ENCODE measurements at regions not wholly inside any gene's neighbourhood (a gene's known extent, or its start where the extent isn't known, plus 50 kb on each side); places are given as distances from the start of the nearest gene placed in this dataset.

DNA sequence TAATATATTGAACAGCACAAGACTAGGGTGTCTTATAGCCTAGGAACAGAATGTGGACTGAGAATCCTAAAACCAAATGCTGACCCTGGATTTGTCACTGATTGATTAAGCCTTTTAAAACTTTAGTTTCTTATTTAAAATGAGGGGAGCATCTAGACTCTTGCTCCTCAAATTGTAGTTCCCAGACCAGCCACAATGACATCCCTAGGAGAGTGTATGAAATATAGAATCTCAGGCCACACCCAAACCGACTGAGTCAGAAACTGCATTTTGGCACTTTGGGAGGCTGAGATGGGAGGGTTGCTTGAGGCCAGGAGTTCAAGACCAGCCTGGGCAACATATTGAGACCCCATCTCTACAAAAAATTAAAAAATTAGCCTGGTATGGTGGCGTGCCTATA lies 287.8 kb upstream of the UMPS start:
- DNase-seq (ENCODE audit: extremely low spot score): no peak
- H3K36me3 ChIP-seq (ENCODE audit: insufficient read depth): no peaks in the 10 kb centered on the region
- H3K27ac ChIP-seq (ENCODE audit: low read depth): no peak overlapping the region
- no peak overlapping the region for H3K4me3 ChIP-seq (ENCODE audit: low read depth, low read length)
- 90% methylated on average over 2 of the region's 2 CpGs for WGBS
- no peaks in the 10 kb centered on the region for H3K4me1 ChIP-seq (ENCODE audit: insufficient read depth)

DNA sequence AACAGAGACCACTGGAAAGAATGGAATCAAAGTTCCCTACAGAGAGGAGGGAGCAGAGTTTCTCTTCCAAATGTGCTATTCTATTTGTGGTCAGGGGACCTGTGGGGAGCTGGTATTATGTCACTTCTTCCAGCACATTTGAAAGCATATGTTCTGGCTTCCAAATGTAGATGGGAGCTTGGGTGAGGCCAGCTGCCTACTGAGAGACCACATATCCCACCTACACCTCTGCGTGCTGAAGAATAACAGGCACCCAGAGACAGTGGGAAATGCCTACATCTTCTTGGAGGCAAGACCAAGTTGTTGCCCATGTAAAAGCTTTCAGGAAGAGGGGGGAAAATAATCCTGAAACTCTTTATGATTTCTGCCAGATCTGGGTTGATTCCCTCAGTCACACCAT lies 286.8 kb upstream of the UMPS start:
- DNase-seq (ENCODE audit: extremely low spot score): no peak

DNA sequence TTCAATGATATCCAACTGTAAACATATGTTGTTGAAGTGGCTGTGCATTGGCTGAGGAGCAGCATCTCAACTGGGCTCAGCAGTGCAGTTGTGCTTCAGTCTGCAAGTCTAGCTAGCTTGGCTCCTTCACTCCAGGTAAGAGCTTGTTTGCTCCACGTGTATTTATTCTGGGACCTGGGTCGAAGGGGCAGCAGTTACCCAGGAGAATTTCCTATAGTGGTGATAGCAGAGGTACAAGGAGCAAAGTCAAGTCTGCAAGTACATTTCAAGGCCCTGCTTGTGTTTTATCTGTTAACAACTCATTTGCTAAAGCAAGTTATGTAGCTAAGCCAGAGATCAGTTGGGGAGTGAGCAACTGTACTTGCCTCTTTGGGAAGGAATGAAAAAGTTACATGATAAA lies 286.2 kb upstream of the UMPS start:
- 91% methylated on average over 2 of the region's 2 CpGs for WGBS
- Histone ChIP-seq H3K4me3 (ENCODE audit: low read depth, low read length) (no peak overlapping the region), H3K36me3 (ENCODE audit: insufficient read depth) (no peaks in the 10 kb centered on the region), H3K27ac (ENCODE audit: low read depth) (no peak overlapping the region), H3K4me1 (ENCODE audit: insufficient read depth) (no peaks in the 10 kb centered on the region)
- no peak for DNase-seq (ENCODE audit: extremely low spot score)

More for the DNA sequence above, 286.8 kb upstream of the UMPS start:
- Histone ChIP-seq H3K4me3 (ENCODE audit: low read depth, low read length) (no peak overlapping the region), H3K36me3 (ENCODE audit: insufficient read depth) (no peaks in the 10 kb centered on the region), H3K27ac (ENCODE audit: low read depth) (no peak overlapping the region), H3K4me1 (ENCODE audit: insufficient read depth) (no peaks in the 10 kb centered on the region)
- 96% methylated on average over 1 of the region's 1 CpG for WGBS

DNA sequence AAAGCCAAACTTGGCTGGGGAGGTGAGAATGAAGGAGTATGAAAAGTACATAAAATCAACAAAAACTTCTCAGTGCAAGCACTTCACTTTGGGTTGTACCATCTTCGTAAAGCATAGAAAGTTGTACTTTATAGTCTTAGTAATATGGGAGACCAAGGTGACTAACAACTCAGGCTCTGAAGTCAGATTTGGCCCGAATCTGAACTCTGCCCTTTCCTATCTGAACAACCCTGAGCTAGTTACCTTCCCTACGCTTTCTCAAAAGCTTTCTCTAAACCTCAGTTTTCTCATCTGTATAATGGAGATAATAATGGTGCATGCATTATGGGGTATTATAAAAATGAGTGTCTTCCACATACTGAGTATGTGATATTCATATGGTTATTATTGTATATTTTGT lies 285.4 kb upstream of the UMPS start:
- 93% methylated on average over 3 of the region's 3 CpGs for WGBS
- H3K4me3 ChIP-seq (ENCODE audit: low read depth, low read length): no peak overlapping the region
- no peaks in the 10 kb centered on the region for H3K4me1 ChIP-seq (ENCODE audit: insufficient read depth)
- no peak for DNase-seq (ENCODE audit: extremely low spot score)
- H3K27ac ChIP-seq (ENCODE audit: low read depth): no peak overlapping the region
- H3K36me3 ChIP-seq (ENCODE audit: insufficient read depth): no peaks in the 10 kb centered on the region

DNA sequence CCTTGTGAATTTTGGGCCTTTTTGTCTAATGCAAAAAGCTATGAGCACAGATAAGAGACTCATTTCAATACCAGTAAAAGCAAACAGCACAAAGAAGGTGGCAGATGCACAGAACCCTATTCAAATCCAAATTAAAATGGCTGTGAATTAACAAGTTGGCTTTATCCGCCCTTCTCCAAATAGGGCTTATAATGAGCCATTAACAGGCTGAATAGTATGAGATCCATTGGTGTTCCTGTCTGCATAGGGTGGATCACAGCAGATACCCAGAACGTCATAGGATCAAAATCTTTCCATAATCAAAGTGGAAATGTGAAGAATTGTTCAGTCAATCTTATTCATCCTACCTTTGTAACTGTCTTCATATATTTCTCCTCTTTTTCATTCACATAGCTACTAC lies 282.4 kb upstream of the UMPS start:
- no peak overlapping the region for H3K4me3 ChIP-seq (ENCODE audit: low read depth, low read length)
- H3K36me3 ChIP-seq (ENCODE audit: insufficient read depth): no peaks in the 10 kb centered on the region
- no peak for DNase-seq (ENCODE audit: extremely low spot score)
- no peak overlapping the region for H3K27ac ChIP-seq (ENCODE audit: low read depth)
- WGBS: 91% methylated on average over 2 of the region's 2 CpGs
- no peaks in the 10 kb centered on the region for H3K4me1 ChIP-seq (ENCODE audit: insufficient read depth)

DNA sequence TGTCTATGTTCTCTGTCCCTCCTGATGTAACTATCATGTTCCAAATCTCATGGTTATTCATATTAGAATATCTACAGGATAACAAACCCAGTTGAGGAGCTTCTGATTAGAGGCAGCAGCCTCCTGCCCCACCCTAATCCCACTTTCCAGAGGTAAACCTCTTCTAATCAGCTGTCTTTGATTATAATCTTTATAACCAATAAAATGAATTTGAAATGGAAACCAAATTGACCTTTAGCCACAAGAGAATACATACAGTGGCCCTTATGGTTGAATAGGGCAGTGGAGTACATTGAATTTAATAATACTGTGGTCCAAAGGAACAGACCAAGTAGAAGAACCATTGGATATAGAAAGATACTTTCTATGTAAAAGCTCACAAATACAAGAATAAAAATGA lies 281.3 kb upstream of the UMPS start:
- Histone ChIP-seq H3K4me3 (ENCODE audit: low read depth, low read length) (no peak overlapping the region), H3K4me1 (ENCODE audit: insufficient read depth) (no peaks in the 10 kb centered on the region), H3K27ac (ENCODE audit: low read depth) (no peak overlapping the region), H3K36me3 (ENCODE audit: insufficient read depth) (no peaks in the 10 kb centered on the region)
- no peak for DNase-seq (ENCODE audit: extremely low spot score)

DNA sequence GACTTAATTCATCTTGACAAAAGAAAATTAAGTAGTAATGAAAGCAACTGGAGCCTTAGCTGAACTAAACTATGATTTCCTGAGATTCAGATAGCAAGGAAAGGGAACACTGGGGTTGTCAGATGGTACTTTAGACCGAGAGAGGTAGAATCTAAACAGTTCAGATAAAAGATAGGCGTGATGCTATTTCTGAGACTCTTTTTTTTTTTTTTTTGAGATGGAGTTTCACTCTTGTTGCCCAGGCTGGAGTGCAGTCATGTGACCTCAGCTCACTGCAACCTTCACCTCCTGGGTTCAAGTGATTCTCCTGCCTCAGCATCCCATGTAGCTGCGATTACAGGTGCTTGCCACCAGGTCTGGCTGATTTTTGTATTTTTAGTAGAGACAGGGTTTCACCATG lies 279.9 kb upstream of the UMPS start:
- WGBS: 95% methylated on average over 3 of the region's 3 CpGs
- no peaks in the 10 kb centered on the region for H3K36me3 ChIP-seq (ENCODE audit: insufficient read depth)
- no peak overlapping the region for H3K27ac ChIP-seq (ENCODE audit: low read depth)
- no peaks in the 10 kb centered on the region for H3K4me1 ChIP-seq (ENCODE audit: insufficient read depth)
- DNase-seq (ENCODE audit: extremely low spot score): no peak
- H3K4me3 ChIP-seq (ENCODE audit: low read depth, low read length): no peak overlapping the region

DNA sequence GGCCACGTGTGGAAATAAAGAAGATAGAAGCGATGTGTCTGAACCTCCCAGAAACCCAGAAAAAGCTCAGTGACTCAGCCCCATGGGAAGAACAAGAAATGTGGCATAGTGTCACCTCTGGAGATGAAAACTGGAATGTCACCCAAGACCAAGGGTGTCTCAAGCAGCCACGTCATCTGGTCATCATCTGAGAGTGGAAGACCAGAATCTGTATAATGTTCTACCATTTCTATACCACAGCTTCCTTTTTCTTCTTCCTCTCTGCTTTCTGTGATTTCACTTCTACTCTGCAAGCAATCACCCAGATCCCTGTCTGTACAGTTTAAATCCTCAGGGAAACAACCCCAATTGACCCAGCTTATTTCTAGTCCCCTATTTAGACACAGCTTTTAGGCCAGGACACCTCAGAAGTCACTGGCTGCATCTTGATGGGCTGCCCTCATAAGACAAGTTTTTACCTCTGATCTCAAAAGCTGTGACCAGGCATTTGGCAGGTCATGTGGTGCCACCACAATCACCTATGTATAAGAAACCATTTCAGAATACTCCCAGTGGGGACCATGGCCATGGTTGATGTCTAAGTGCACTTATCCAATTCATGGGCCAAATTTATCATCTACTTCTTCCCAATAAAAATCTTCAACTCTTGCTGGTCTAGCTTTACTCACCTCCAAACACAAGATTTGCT lies 278.5 kb upstream of the UMPS start:
- Histone ChIP-seq H3K4me1 (ENCODE audit: insufficient read depth) (no peaks in the 10 kb centered on the region), H3K4me3 (ENCODE audit: low read depth, low read length) (no peak overlapping the region), H3K36me3 (ENCODE audit: insufficient read depth) (no peaks in the 10 kb centered on the region), H3K27ac (ENCODE audit: low read depth) (no peak overlapping the region)
- DNase-seq (ENCODE audit: extremely low spot score): no peak
- 77% methylated on average over 3 of the region's 3 CpGs for WGBS

DNA sequence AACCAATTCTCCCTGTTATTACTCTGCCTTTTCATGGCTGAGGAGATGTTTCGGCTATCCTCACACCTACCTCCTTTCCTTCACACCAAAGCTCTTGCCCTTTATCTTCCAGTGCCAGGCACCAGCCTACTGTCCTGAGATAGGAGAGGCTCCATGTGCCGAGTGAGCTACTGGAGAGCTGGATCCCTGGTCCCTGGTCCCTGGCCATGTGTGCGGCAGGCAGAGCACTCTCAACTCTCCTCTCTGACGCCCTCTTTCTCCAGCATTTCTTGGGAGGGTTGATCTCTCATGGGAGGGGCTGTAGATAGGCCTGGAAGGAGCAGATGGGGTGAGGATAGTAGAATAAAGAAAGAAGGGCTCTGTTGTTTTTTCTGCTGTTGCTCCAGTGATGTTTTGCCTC lies 277.1 kb upstream of the UMPS start:
- no peak for DNase-seq (ENCODE audit: extremely low spot score)
- Histone ChIP-seq H3K4me1 (ENCODE audit: insufficient read depth) (no peaks in the 10 kb centered on the region), H3K27ac (ENCODE audit: low read depth) (no peak overlapping the region), H3K36me3 (ENCODE audit: insufficient read depth) (no peaks in the 10 kb centered on the region), H3K4me3 (ENCODE audit: low read depth, low read length) (no peak overlapping the region)
- 90% methylated on average over 4 of the region's 4 CpGs for WGBS

DNA sequence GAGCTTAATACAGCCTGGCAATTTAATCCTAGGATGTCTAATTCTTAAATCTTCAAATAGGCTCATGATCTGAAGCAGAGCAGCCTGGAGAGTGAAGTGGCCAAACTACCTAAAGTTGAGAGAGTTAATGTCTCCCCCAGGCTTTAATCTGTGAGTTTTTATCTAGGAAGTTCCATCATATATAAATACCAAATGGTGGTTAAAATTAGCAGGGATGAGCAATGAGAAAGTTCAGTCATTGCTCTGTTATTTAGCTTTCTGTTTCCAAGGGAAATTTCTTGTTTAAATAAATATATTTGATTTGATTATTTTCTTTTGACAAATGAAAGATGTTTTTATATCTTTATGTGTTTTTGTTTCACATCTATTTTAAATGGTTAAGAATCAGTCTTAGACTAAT lies 274.4 kb upstream of the UMPS start:
- no peaks in the 10 kb centered on the region for H3K4me1 ChIP-seq (ENCODE audit: insufficient read depth)
- DNase-seq (ENCODE audit: extremely low spot score): no peak
- no peak overlapping the region for H3K4me3 ChIP-seq (ENCODE audit: low read depth, low read length)
- H3K27ac ChIP-seq (ENCODE audit: low read depth): no peak overlapping the region
- no peaks in the 10 kb centered on the region for H3K36me3 ChIP-seq (ENCODE audit: insufficient read depth)

DNA sequence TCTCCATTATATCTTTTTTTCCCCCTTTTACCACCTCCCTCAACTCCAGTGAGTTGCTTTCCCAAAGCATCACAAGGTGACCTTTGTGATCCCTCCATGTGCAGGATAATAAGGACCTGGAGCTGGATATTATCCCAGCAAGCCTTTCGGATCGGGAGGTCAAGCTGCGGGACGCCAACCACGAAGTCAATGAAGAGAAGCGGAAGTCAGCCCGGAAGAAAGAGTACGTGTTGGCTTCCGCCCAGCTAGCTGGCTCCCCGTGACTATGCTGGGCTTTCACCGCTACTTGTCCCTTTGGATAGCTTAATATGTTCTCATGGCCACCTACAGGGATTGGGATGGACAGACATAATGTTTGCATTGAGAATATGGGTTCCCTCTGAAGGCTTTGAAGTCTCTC lies 273.7 kb upstream of the UMPS start:
- Histone ChIP-seq H3K27ac (ENCODE audit: low read depth) (no peak overlapping the region), H3K4me3 (ENCODE audit: low read depth, low read length) (no peak overlapping the region), H3K4me1 (ENCODE audit: insufficient read depth) (no peaks in the 10 kb centered on the region), H3K36me3 (ENCODE audit: insufficient read depth) (no peaks in the 10 kb centered on the region)
- 94% methylated on average over 11 of the region's 11 CpGs for WGBS
- no peak for DNase-seq (ENCODE audit: extremely low spot score)

DNA sequence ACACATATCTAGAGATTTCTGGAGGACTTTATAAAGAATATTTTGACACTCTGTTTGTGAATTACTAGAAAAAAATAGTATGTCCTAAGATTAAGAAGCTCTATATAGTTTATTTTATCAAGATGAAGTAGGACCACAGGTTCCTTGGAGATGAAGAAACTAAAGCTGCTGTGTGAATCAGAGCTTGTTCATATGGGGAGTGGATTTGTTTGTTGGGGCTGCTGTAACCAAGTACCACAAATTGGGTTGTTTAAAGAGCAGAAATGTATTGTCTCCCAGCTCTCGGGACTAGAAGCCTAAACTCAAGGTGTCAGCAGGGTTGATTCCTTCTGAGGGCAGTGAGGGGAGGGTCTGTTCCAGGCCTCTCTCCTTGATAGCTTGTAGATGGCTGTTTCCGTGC lies 270.6 kb upstream of the UMPS start:
- WGBS: 84% methylated on average over 2 of the region's 2 CpGs
- Histone ChIP-seq H3K4me1 (ENCODE audit: insufficient read depth) (no peaks in the 10 kb centered on the region), H3K4me3 (ENCODE audit: low read depth, low read length) (no peak overlapping the region), H3K27ac (ENCODE audit: low read depth) (no peak overlapping the region), H3K36me3 (ENCODE audit: insufficient read depth) (no peaks in the 10 kb centered on the region)
- DNase-seq (ENCODE audit: extremely low spot score): no peak

DNA sequence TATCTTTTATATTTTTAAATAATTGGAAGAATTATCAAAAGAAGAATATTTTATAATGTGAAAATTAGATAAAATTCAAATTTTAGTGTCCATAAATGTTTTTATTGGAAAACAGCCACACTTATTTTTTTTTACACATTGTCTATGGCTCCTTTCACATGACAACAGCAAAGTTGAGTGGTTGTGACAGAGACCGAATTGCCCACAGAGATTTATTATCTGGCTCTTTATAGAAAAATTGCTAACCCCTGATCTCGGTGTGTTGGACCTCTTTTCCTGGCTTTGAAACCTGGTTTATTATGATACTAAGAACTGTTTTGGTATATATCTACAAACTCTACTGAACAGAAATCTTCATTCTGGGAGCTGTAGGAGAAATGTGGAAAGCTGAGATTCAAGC lies 269.1 kb upstream of the UMPS start:
- Histone ChIP-seq H3K27ac (ENCODE audit: low read depth) (no peak overlapping the region), H3K4me3 (ENCODE audit: low read depth, low read length) (no peak overlapping the region), H3K4me1 (ENCODE audit: insufficient read depth) (no peaks in the 10 kb centered on the region), H3K36me3 (ENCODE audit: insufficient read depth) (no peaks in the 10 kb centered on the region)
- no peak for DNase-seq (ENCODE audit: extremely low spot score)
- WGBS: 86% methylated on average over 2 of the region's 2 CpGs

DNA sequence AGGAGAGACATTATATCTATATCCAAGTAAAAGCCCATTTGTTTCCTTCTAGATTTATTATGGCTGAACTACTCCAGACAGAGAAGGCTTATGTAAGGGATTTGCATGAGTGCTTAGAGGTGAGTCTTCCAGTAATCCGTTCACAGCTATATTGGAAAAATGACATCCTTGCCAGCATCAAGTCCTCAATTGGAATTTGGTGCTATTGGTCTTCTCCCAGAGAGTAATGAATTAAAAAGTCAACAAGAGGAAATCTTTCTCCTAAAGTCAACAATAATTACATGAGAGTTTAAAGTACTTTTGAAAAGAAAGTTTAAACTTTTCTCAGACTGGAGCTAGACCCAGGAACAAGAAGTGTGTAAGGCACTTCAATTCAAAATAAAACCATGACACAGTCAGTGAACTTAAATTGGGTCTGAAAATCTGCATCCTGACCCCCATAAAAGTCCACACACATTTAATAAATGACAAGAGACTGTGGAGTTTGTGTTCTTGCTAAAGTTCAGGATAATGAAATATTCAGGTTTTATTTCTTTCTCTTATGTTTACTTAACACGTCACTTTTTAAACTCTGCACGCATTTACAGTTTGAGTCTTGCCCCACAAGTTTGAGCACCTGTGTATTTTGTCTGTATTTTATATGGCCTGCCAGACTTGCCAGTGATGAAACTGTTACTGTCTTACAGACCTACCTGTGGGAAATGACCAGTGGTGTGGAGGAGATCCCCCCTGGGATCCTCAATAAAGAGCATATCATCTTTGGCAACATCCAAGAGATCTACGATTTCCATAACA lies 268.2 kb upstream of the UMPS start:
- Histone ChIP-seq H3K4me3 (ENCODE audit: low read depth, low read length) (no peak overlapping the region), H3K36me3 (ENCODE audit: insufficient read depth) (no peaks in the 10 kb centered on the region), H3K27ac (ENCODE audit: low read depth) (no peak overlapping the region), H3K4me1 (ENCODE audit: insufficient read depth) (no peaks in the 10 kb centered on the region)
- no peak for DNase-seq (ENCODE audit: extremely low spot score)
- WGBS: 75% methylated on average over 4 of the region's 4 CpGs

Measured in urinary bladder (tissue), 3 donors.